C4-2B (cell line): ENCODE measurements at regions not wholly inside any gene's neighbourhood (a gene's known extent, or its start where the extent isn't known, plus 50 kb on each side); places are given as distances from the start of the nearest gene placed in this dataset.

Experiments
- ZFX ChIP-seq: fragments of 450-650 bp; IDR thresholded peaks from 2 replicates; pipeline ENCODE4 v1.6.1; 2017
- TF ChIP-seq, protein P1 (sequence below): fragments of 450-650 bp; conservative IDR thresholded peaks from 2 replicates; pipeline ENCODE4 v1.5.1; 2017; ENCODE audit warnings: mild to moderate bottlenecking

DNA sequence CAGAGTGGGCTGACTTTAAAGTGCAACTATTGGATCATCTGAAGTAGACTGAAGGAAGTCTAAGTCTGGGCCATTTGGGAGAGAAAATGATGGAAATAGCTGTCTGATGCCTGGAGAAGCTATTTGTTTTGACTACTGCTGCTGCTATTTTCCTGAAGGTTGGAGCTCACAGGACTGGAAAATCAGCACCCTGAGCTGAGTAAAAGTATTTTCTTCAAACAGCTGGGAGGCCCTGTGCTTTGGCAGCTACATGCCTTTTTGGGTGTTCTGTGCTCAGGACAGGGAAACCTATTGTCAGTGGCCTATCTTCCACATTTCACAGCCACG lies 302.6 kb downstream of the ENC1 start:
- TF ChIP-seq, protein P1, sequence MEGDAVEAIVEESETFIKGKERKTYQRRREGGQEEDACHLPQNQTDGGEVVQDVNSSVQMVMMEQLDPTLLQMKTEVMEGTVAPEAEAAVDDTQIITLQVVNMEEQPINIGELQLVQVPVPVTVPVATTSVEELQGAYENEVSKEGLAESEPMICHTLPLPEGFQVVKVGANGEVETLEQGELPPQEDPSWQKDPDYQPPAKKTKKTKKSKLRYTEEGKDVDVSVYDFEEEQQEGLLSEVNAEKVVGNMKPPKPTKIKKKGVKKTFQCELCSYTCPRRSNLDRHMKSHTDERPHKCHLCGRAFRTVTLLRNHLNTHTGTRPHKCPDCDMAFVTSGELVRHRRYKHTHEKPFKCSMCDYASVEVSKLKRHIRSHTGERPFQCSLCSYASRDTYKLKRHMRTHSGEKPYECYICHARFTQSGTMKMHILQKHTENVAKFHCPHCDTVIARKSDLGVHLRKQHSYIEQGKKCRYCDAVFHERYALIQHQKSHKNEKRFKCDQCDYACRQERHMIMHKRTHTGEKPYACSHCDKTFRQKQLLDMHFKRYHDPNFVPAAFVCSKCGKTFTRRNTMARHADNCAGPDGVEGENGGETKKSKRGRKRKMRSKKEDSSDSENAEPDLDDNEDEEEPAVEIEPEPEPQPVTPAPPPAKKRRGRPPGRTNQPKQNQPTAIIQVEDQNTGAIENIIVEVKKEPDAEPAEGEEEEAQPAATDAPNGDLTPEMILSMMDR, result no peak
- TF ChIP-seq ZFX, result no peak
